Hepatocyte (in vitro differentiated cells): ENCODE measurements at regions not wholly inside any gene's neighbourhood (a gene's known extent, or its start where the extent isn't known, plus 50 kb on each side); places are given as distances from the start of the nearest gene placed in this dataset.

ENCODE experiments used
- CTCF ChIP-seq: fragments of 200-600 bp; sonication (generic); IDR thresholded peaks from 2 replicates; pipeline ENCODE4 v1.5.1; 2016; ENCODE audit warnings: antibody characterized with exemption, mild to moderate bottlenecking; ENCODE audit not compliant: poor library complexity
- EZH2 ChIP-seq: fragments of 200-600 bp; sonication (generic); IDR thresholded peaks from 2 replicates; pipeline ENCODE4 v1.6.1; 2016; ENCODE audit warnings: antibody characterized with exemption, mild to moderate bottlenecking, borderline replicate concordance
- EZH2phosphoT487 ChIP-seq: fragments of 200-600 bp; sonication (generic); IDR thresholded peaks from one replicate; pipeline ENCODE4 v1.6.1; 2018; ENCODE audit warnings: antibody characterized with exemption, mild to moderate bottlenecking, low read depth, moderate library complexity; ENCODE audit not compliant: unreplicated experiment, severe bottlenecking

- TF ChIP-seq EZH2 (no peak), CTCF (no peak), EZH2phosphoT487 (no peak)
Observed at GRCh38 chr7:110291430-110291829, 799.5 kb upstream of the LRRN3 start.
